Epidermal melanocyte (primary cell): ENCODE measurements at regions not wholly inside any gene's neighbourhood (a gene's known extent, or its start where the extent isn't known, plus 50 kb on each side); places are given as distances from the start of the nearest gene placed in this dataset.

Experiments
- DNase-seq: peaks from one replicate; pipeline ENCODE4 v3.0.0; 2011; ENCODE audit warnings: low spot score; ENCODE audit not compliant: insufficient read length

- DNase-seq, result no peak
These were observed 374.8 kb upstream of the CDH4 start for GRCh38 chr20:60877071-60877857.

GRCh38 chr20:60882836-60883235 lies 369.2 kb upstream of the CDH4 start:
- DNase-seq, result no peak

DNA sequence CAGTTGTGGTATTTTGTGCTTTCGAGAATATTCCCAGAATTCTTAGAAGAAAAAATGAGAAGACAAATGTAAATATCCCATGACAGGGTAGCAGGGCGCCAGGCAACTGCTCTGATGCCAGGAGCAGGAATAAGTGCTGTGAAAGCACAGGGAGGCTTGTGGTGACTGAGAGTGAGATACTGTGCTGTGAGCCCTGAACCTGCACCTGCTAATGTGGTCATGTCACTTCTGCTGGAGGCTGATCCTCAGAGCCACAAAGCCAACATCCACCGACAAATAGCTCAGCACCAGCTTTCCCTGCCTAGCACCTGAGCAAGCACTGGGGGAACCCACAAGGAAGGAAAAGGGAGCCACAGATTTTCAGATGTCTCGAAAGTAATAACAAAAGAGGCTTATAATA lies 368.6 kb upstream of the CDH4 start:
- DNase-seq, result no peak

DNA sequence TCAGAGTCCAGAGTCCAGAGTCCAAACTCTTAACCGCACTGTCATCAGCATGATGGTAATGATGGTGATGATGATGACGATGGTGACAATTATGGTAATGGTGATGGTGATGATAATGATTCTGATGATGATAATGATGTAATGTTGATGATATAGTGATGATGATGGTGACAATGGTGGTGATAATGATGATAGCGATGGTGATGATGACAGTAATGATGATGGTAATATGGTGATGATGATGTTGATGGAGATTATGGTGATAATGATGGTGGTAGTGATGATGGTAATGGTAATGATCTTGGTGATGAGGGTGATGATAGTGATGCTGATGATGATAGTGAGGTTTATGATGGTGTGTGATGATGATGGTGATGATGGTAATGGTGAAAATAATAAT lies 367.8 kb upstream of the CDH4 start:
- no peak for DNase-seq

DNA sequence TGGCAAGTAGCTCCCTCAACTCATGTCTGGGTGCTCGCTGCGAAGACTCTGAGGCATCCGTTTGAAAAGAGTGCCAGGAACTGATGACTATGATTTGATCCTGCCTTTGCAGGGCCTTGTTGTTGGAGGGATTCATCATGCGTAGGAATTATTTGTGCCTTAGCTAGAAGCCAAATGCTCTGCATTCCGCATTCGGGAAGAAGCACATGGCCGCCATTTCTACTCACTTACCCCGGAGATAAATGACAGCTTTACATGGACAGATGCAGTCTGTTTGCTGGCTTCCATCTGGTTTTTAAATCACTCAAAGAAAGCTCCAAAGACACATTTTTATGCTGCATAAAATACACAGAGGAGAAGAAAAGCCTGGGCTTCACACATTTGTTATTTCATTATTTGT lies 363.3 kb upstream of the CDH4 start:
- no peak for DNase-seq

DNA sequence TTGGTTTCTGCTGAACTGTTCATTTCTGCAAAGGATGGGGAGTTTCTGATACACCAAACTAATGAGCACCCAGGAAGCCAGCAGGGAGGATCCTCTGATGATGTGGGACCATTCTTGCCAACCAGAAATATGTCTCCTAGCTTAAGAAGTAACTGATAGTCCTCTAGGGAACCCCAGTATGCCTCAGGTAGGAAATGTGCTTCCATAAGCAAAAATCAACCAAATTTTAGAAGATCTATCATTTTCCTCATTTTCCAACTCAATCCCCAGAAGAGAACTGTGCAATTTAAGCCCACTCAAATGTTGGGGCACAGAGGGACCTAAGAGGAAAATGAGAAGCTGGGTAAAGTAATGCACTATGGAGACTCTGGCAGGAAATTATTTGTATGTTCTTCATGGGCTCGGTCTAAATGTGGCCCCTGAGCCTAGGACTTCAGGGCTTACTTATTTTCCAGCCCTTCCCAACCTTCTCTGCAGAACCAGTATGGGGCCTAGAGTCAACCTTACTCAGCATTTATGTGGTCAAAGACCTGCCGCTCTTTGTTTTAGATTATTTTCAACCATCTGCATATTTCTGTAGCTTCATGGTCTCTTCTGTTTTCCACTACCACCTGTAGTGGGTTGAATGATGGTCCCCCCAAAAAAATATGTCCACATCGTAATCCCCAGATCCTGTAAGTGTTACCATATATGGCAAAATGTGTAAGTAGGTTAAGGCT lies 359.8 kb upstream of the CDH4 start:
- no peak for DNase-seq

DNA sequence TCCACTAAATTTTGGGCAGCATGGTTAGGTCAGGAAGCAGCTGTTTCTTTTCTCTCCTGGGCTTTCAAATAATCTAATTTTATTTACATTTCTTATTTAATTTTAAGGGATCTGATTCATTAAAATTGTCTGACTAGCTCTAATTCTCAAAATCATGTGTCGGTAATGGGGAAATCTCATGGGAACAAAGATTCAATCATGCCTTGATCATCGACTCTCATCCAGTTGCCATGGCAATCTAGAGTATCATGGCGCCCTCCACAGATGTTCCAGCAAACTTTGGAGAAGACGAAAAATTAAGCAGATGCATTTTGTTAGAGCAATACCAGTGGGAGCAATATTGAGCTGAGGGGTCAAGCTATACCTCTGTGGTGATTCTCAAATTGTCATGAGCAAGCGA lies 358.0 kb upstream of the CDH4 start:
- DNase-seq, result no peak

DNA sequence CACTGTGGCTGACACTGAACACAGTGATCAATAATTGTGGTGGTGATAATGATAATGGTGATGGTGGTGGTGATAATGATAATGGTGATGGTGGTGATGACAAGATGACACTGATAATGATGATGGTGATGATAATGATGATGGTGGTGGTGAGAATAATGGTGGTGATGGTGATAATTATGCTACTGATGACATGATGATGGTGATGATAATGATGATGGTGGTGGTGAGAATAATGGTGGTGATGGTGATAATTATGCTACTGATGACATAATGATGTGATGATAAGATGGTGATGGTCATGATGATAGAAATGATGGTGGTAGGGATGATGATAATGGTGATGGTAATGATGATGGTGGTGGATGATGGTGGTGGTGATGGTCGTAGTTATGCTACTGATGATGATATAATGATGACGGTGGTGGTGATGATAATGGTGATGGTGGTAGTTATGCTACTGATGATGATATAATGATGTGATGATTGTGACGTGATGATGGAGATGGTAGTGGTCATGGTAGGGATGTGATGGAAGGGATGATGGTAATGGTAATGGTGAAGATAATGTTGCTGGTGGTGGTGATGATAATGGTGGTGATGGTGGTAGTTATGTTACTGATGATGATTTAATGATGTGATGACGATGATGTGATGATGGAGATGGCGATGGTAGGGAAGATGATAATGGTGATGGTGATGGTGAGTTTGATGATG lies 356.5 kb upstream of the CDH4 start:
- no peak for DNase-seq

DNA sequence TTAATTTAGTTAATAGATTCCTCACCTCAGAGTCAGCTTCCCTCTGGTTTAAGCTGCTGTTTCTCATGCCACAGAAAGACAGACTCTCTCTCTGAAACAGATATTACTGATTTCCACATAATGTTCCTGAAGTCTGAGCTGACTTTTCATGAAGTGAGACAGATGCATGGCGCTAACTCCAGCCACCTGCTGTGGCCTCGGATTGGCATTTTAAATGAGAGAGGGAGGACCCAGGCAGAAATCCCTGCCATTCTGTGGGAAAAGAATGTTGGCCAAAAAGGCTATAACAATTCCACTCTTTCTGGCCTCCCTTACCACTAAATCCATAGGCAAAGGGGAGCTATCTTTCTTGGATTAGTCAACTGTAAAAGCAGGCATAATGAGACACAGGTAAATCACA lies 354.1 kb upstream of the CDH4 start:
- DNase-seq, result no peak

- DNase-seq, result no peak
These were observed 352.7 kb upstream of the CDH4 start for GRCh38 chr20:60899320-60899719.

- DNase-seq, result peak; percentile 60
These were observed 351.4 kb upstream of the CDH4 start for GRCh38 chr20:60900618-60901017.

GRCh38 chr20:60901831-60902230 lies 350.2 kb upstream of the CDH4 start:
- DNase-seq, result no peak

- no peak for DNase-seq
These were observed 348.6 kb upstream of the CDH4 start for GRCh38 chr20:60903325-60903971.

- no peak for DNase-seq
These were observed 347.3 kb upstream of the CDH4 start for GRCh38 chr20:60904730-60905129.

DNA sequence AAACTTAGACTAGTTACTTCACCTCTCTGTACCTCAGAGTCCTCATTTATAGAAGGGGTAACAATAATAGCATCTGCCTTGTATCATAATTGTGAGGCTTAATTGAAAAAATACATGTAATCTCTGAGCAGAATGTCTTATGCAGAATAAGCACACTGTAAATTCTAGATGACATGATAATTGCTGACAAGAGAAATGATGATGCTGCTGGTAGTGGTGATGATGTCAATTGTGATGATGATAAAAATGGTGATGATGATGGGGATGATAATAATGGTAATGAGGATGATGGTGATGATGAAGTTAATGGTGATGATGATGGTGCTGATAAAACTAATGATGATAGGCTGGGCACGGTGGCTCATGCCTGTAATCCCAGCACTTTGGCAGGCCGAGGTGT lies 346.1 kb upstream of the CDH4 start:
- DNase-seq, result no peak

GRCh38 chr20:60906555-60906954 lies 345.5 kb upstream of the CDH4 start:
- no peak for DNase-seq

DNA sequence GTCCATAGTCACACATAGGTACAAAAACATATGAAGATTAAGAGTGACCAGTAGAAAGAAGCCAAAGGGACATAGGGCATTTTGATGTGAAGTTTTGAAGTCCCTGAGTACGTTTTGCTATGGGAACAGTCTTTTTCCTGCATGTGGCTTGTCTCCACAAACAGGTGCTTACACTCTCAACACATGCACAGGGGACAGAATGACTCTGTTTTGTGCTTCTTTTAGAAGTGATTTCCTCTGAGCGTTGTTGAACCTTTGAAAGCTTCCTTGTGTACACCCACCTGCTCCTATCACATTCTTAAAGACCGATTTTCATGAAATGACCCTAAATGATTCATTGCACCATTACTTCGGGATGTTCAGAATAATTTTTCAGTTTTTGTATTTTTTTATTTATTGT lies 338.8 kb upstream of the CDH4 start:
- no peak for DNase-seq

GRCh38 chr20:60921022-60921622 lies 330.9 kb upstream of the CDH4 start:
- DNase-seq, result no peak

DNA sequence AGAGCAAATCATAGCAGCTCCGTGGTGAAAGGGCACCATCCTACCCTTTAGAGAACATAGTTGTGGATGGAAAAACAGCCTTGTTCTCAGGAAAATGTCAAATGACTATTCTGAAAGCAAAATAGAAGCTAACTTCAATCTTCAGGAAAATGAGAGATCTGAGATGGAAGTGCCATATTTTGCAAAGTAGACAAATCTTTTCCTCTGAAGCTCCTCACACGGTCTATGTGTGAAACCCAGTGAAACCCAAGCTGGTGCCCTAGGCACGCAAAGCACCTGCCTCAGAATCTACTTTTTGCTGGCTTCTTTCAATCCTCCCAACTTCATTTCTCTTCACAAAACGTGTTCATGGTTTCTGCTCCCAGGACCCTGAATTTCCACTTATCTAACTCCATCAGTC lies 325.2 kb upstream of the CDH4 start:
- no peak for DNase-seq

DNA sequence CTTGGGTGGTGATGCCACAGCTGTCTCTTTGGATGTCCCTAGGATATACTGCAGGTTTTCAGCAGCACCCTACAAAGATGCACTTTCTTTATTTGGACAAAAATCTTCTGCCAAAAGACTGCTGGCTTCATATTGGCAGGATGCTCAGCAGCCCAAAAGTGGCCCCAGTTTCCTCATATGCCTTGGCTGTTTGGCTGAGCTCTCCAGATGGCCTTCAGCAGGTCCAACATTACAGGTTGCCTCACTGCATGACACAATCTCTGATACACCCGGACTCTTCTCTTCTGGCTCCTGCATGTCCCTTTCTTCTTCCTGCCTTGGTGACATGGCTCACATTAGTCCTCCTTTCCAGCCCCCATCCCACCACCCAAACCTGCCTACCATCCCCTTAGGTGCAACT lies 323.7 kb upstream of the CDH4 start:
- no peak for DNase-seq

GRCh38 chr20:60930023-60930790 lies 321.9 kb upstream of the CDH4 start:
- no peak for DNase-seq
